H1 (cell line): ENCODE measurements at regions not wholly inside any gene's neighbourhood (a gene's known extent, or its start where the extent isn't known, plus 50 kb on each side); places are given as distances from the start of the nearest gene placed in this dataset.

Experiments used
- CTCF ChIA-PET: fragments of 300-600 bp; sonication (Branson Sonifier 250); formaldehyde crosslinking; loops from one replicate; lab custom pipeline; 2021; ENCODE audit not compliant: partially characterized antibody; lab: Charles Lee
- POLR2A ChIA-PET: fragments of 300-600 bp; sonication (Branson Sonifier 250); formaldehyde crosslinking; loops from one replicate; lab custom pipeline; 2021; ENCODE audit warnings: inconsistent platforms; ENCODE audit not compliant: partially characterized antibody; lab: Charles Lee
- DNase-seq, 2 experiments: peaks; one replicate each; pipeline versions ENCODE4 v3.0.0 to v3.0.0-alpha.2; 2010 to 2022; ENCODE audit warnings: low spot score in 2 of 2, low read depth in 1 of 2, mixed read lengths in 1 of 2
- FAIRE-seq: peaks from 2 replicates; lab custom pipeline; 2011; peaks lifted over from hg19 to GRCh38; lab: Jason Lieb, UNC
- H2AFZ ChIP-seq: 2 replicates; pipeline ENCODE4 v1.8.1; 2012; ENCODE audit warnings: low read length, inconsistent platforms
- H2AK5ac ChIP-seq: 2 replicates; pipeline ENCODE4 v1.6.1; 2013; ENCODE audit warnings: low read depth, low read length
- H2BK120ac ChIP-seq: replicated peaks from 2 replicates; pipeline ENCODE3; 2013; ENCODE audit warnings: low read depth, low read length, inconsistent platforms
- H2BK12ac ChIP-seq: 2 replicates; pipeline ENCODE4 v1.6.1; 2013; ENCODE audit warnings: low read depth, low read length
- H2BK15ac ChIP-seq: 2 replicates; pipeline ENCODE4 v1.6.1; 2013; ENCODE audit warnings: low read length
- H2BK20ac ChIP-seq: 2 replicates; pipeline ENCODE4 v1.6.1; 2013; ENCODE audit warnings: low read length
- H2BK5ac ChIP-seq: 2 replicates; pipeline ENCODE4 v1.6.1; 2013; ENCODE audit warnings: low read depth, low read length
- H3K14ac ChIP-seq: 2 replicates; pipeline ENCODE4 v1.6.1; 2013; ENCODE audit warnings: inconsistent platforms; ENCODE audit not compliant: insufficient read length
- H3K18ac ChIP-seq: 2 replicates; pipeline ENCODE4 v1.6.1; 2013; ENCODE audit warnings: low read length; ENCODE audit errors: extremely low read depth
- H3K23ac ChIP-seq: 2 replicates; pipeline ENCODE4 v1.6.1; 2013; ENCODE audit warnings: inconsistent platforms; ENCODE audit not compliant: insufficient read length
- H3K23me2 ChIP-seq: 2 replicates; pipeline ENCODE4 v1.6.1; 2013; ENCODE audit warnings: low read depth, low read length
- H3K27ac ChIP-seq: 2 replicates; pipeline ENCODE4 v1.6.1; 2011; ENCODE audit warnings: low read depth, low read length, inconsistent platforms
- H3K27me3 ChIP-seq, 4 experiments: replicated peaks in 1 of 4; 1 replicate in 1 of 4; 2 replicates in 3 of 4; pipeline versions ENCODE4 v1.6.1 to v1.8.1; 2011 to 2013; ENCODE audit warnings: low read length in 3 of 4, mild to moderate bottlenecking in 3 of 4, inconsistent platforms in 2 of 4, mixed read lengths in 2 of 4, moderate library complexity in 1 of 4; ENCODE audit not compliant: control insufficient read depth in 3 of 4, insufficient read depth in 3 of 4; ENCODE audit errors: extremely low read depth in 1 of 4
- H3K36me3 ChIP-seq, 4 experiments: 2 replicates each; pipeline versions ENCODE4 v1.6.1 to v1.8.1; 2011 to 2013; ENCODE audit warnings: mild to moderate bottlenecking in 4 of 4, low read length in 3 of 4, moderate library complexity in 2 of 4, control low read depth in 1 of 4, inconsistent platforms in 1 of 4; ENCODE audit not compliant: insufficient read depth in 4 of 4, control insufficient read depth in 2 of 4
- H3K4ac ChIP-seq: replicated peaks from 2 replicates; pipeline ENCODE3; 2013; ENCODE audit warnings: low read length, low read depth, mixed read lengths, inconsistent platforms; ENCODE audit not compliant: insufficient read length
- H3K4me1 ChIP-seq, 4 experiments: replicated peaks in 1 of 4; 1 replicate in 1 of 4; 2 replicates in 3 of 4; pipeline versions ENCODE4 v1.6.1 to v1.8.1; 2011 to 2013; ENCODE audit warnings: low read length in 3 of 4, inconsistent platforms in 2 of 4, mixed read lengths in 1 of 4; ENCODE audit not compliant: insufficient read depth in 4 of 4, control insufficient read depth in 3 of 4
- H3K4me2 ChIP-seq, 2 experiments: 2 replicates each; pipeline versions ENCODE4 v1.6.1 to v1.8.1; 2011 to 2013; ENCODE audit warnings: low read depth in 2 of 2, low read length in 2 of 2, control low read depth in 1 of 2, inconsistent platforms in 1 of 2, mild to moderate bottlenecking in 1 of 2; ENCODE audit not compliant: insufficient read depth in 1 of 2
- H3K4me3 ChIP-seq, 4 experiments: fragments of 200-600, 300-600 bp in 1 of 4; sonication (generic), shearing (Covaris generic), sonication (Bioruptor Twin) in 1 of 4; 2 replicates each; pipeline versions ENCODE4 v1.5.1 to v1.8.1; 2011 to 2016; ENCODE audit warnings: low read length in 4 of 4, low read depth in 3 of 4, control low read depth in 2 of 4, inconsistent platforms in 2 of 4, mild to moderate bottlenecking in 2 of 4, mixed read lengths in 1 of 4, moderate library complexity in 1 of 4; ENCODE audit not compliant: insufficient read depth in 2 of 4; ENCODE audit errors: extremely low read depth in 1 of 4
- H3K56ac ChIP-seq: replicated peaks from 2 replicates; pipeline ENCODE3; 2013; ENCODE audit warnings: low read depth, mild to moderate bottlenecking, mixed read lengths, low read length, inconsistent platforms; ENCODE audit not compliant: insufficient read length
- H3K79me1 ChIP-seq: 2 replicates; pipeline ENCODE4 v1.6.1; 2013; ENCODE audit warnings: low read depth, low read length, control low read depth
- H3K79me2 ChIP-seq, 2 experiments: 2 replicates each; pipeline versions ENCODE4 v1.6.1 to v1.8.1; 2012 to 2013; ENCODE audit warnings: low read length in 2 of 2, mild to moderate bottlenecking in 2 of 2, inconsistent platforms in 1 of 2; ENCODE audit not compliant: insufficient read depth in 2 of 2, control insufficient read depth in 1 of 2
- H3K9ac ChIP-seq, 4 experiments: replicated peaks in 1 of 4; 1 replicate in 1 of 4; 2 replicates in 3 of 4; pipeline versions ENCODE4 v1.6.1 to v1.8.1; 2011 to 2013; ENCODE audit warnings: low read depth in 3 of 4, low read length in 3 of 4, control low read depth in 2 of 4, mild to moderate bottlenecking in 2 of 4, moderate library complexity in 2 of 4, inconsistent platforms in 1 of 4; ENCODE audit errors: extremely low read depth in 1 of 4
- H3K9me3 ChIP-seq, 2 experiments: 2 replicates each; pipeline versions ENCODE4 v1.6.1 to v1.8.1; 2012 to 2013; ENCODE audit warnings: mild to moderate bottlenecking in 2 of 2, moderate library complexity in 2 of 2, control low read depth in 1 of 2, inconsistent platforms in 1 of 2, low read depth in 1 of 2, low read length in 1 of 2, mixed read lengths in 1 of 2; ENCODE audit not compliant: insufficient read depth in 2 of 2
- H4K20me1 ChIP-seq, 2 experiments: replicated peaks in 1 of 2; 2 replicates each; pipeline versions ENCODE3 to v1.8.1; 2011 to 2013; ENCODE audit warnings: inconsistent platforms in 2 of 2, low read length in 2 of 2, mild to moderate bottlenecking in 1 of 2; ENCODE audit not compliant: insufficient read depth in 2 of 2, control insufficient read depth in 1 of 2
- H4K5ac ChIP-seq: 2 replicates; pipeline ENCODE4 v1.6.1; 2013; ENCODE audit warnings: low read length, low read depth, mixed read lengths, inconsistent platforms; ENCODE audit not compliant: insufficient read length
- H4K8ac ChIP-seq: 2 replicates; pipeline ENCODE4 v1.8.0; 2013; ENCODE audit warnings: mild to moderate bottlenecking, moderate library complexity, low read length, inconsistent platforms; ENCODE audit not compliant: insufficient read depth; ENCODE audit errors: extremely low read depth
- H4K91ac ChIP-seq: replicated peaks from 2 replicates; pipeline ENCODE3; 2013; ENCODE audit warnings: low read length, mixed read lengths, inconsistent platforms; ENCODE audit not compliant: insufficient read length
- BACH1 ChIP-seq: IDR thresholded peaks from 2 replicates; pipeline ENCODE4 v1.6.1; 2012; ENCODE audit warnings: low read length, improper control_type of control experiment
- NANOG ChIP-seq: IDR thresholded peaks from 2 replicates; pipeline ENCODE4 v1.6.1; 2011; ENCODE audit warnings: low read length, low read depth, mild to moderate bottlenecking, inconsistent platforms; ENCODE audit not compliant: insufficient read depth, poor library complexity, severe bottlenecking
- PHF8 ChIP-seq: fragments of 200-600 bp; sonication (generic); conservative IDR thresholded peaks from 2 replicates; pipeline ENCODE4 v1.7.1; 2012; ENCODE audit warnings: low read depth, mild to moderate bottlenecking, inconsistent platforms, low read length, moderate library complexity
- TAF7 ChIP-seq: optimal IDR thresholded peaks from 2 replicates; pipeline ENCODE3; 2011; ENCODE audit warnings: low read depth, mild to moderate bottlenecking, inconsistent platforms, low read length, moderate library complexity, borderline replicate concordance
- TEAD4 ChIP-seq: IDR thresholded peaks from 2 replicates; pipeline ENCODE4 v1.6.1; 2012; ENCODE audit warnings: low read depth, low read length, inconsistent platforms, mixed read lengths
- WGBS, 2 experiments: shearing (Covaris generic) in 1 of 2; methylation state at CpG; one replicate each; pipeline versions ENCODE4 v1.1.6 to v1.1.7; 2013 to 2015; ENCODE audit warnings: low lambda C conversion rate in 2 of 2, mixed read lengths in 2 of 2, inconsistent platforms in 1 of 2, low coverage in 1 of 2, missing lambda C conversion rate in 1 of 2; ENCODE audit not compliant: insufficient replicate concordance in 2 of 2, insufficient coverage in 1 of 2, insufficient read length in 1 of 2; ENCODE audit errors: extremely low coverage in 1 of 2, missing lambda C conversion rate in 1 of 2; 5-methylcytosine and 5-hydroxymethylcytosine counted together

DNA sequence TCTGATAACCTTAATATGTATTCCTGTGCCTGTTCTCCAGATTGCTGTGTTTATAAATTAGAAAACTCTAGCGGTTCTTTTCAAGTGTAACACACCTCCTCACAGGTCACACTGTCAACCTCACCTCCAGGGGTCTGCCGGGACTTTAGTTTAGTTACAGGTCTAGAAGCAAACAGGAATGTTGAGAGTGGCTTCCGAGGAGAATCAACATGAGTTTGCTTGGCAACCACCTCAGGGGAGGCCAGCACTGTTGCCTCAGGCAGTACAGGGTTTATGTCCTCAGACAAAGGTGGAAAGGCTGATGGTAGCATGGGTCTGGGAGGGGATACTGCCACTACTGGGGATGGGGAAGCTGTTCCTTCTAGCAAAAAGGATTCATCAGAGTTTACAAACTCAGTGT, 438.0 kb downstream of the DTHD1 start:
- H3K23me2 ChIP-seq = no peaks in the 10 kb centered on the region

More for the DNA sequence above, 438.0 kb downstream of the DTHD1 start:
- Histone ChIP-seq H2AFZ (no peak overlapping the region), H3K56ac (no peak overlapping the region), H2BK15ac (no peak overlapping the region), H2BK5ac (no peak overlapping the region), H4K91ac (no peak overlapping the region), H3K4me1 (no peaks in the 10 kb centered on the region), H3K23ac (no peak overlapping the region), H4K20me1 (no peaks in the 10 kb centered on the region), H3K9ac (no peak overlapping the region), H2BK120ac (no peak overlapping the region), H3K79me2 (no peaks in the 10 kb centered on the region), H3K4me2 (no peak overlapping the region), H3K79me1 (no peaks in the 10 kb centered on the region), H4K5ac (no peak overlapping the region), H3K36me3 (no peaks in the 10 kb centered on the region), H3K9me3 (no peaks in the 10 kb centered on the region), H3K18ac (no peak overlapping the region), H3K27ac (no peak overlapping the region), H3K4ac (no peak overlapping the region), H2BK20ac (no peak overlapping the region), H3K27me3 (no peaks in the 10 kb centered on the region), H2BK12ac (no peak overlapping the region), H2AK5ac (no peak overlapping the region), H4K8ac (no peak overlapping the region), H3K14ac (no peak overlapping the region), H3K4me3 (no peak overlapping the region)
- DNase-seq (no peak), FAIRE-seq (no peak)
- TF ChIP-seq TEAD4 = no peak
- no peak for TF ChIP-seq PHF8
- no peak for TF ChIP-seq BACH1
- TF ChIP-seq TAF7 = no peak
- no peak for TF ChIP-seq NANOG
- WGBS, 2 experiments = 98% methylated on average over 3 of the region's 3 CpGs; no CpG with 5 or more reads in 1 of the 2 experiments
- ChIA-PET CTCF (interaction anchor here (1.6 kb wide), 1 partner anchor 16 kb away, joined by 4 read pairs; no protein-coding TSS in a partner anchor), POLR2A (no interaction called here)
